K562 (cell line): ENCODE measurements at regions not wholly inside any gene's neighbourhood (a gene's known extent, or its start where the extent isn't known, plus 50 kb on each side); places are given as distances from the start of the nearest gene placed in this dataset.

Experiments used
- CBX2 ChIP-seq: fragments of 200-600 bp; sonication (generic); IDR thresholded peaks from one replicate; pipeline ENCODE4 v1.6.1; 2012; ENCODE audit warnings: mild to moderate bottlenecking, low read length, inconsistent platforms; ENCODE audit not compliant: insufficient read depth, poor library complexity, severe bottlenecking
- ETS1 ChIP-seq: conservative IDR thresholded peaks from 2 replicates; pipeline ENCODE4 v1.6.1; 2011; ENCODE audit warnings: low read depth, mild to moderate bottlenecking, low read length; ENCODE audit not compliant: control insufficient read depth
- FOXJ3 ChIP-seq: sonication (generic); formaldehyde crosslinking; IDR thresholded peaks from 2 replicates; pipeline ENCODE4 v1.4.0; 2020; ENCODE audit warnings: mild to moderate bottlenecking, missing genetic modification reagents
- HDAC8 ChIP-seq: fragments of 450-650 bp; IDR thresholded peaks from 2 replicates; pipeline ENCODE4 v1.6.1; 2016; ENCODE audit warnings: mild to moderate bottlenecking, missing genetic modification characterization, moderate library complexity, missing compliant biosample characterization
- HOXB6 ChIP-seq: fragments of 250-450 bp; sonication (Bioruptor Pico); IDR thresholded peaks from 2 replicates; pipeline ENCODE4 v1.5.1; 2022; ENCODE audit warnings: mild to moderate bottlenecking, borderline replicate concordance
- MLLT1 ChIP-seq, 2 experiments: fragments of 450-650 bp; IDR thresholded peaks; 2 replicates each; pipeline ENCODE4 v1.6.1; 2016
- MTA2 ChIP-seq: fragments of 450-650 bp; IDR thresholded peaks from 2 replicates; pipeline ENCODE4 v1.6.1; 2016; ENCODE audit warnings: low read depth
- NFE2L1 ChIP-seq: fragments of 450-650 bp; IDR thresholded peaks from 2 replicates; pipeline ENCODE4 v1.6.1; 2016; ENCODE audit warnings: missing genetic modification characterization, low read depth, mild to moderate bottlenecking, missing compliant biosample characterization, moderate library complexity, borderline replicate concordance
- PTTG1 ChIP-seq: fragments of 450-650 bp; IDR thresholded peaks from 2 replicates; pipeline ENCODE4 v1.6.1; 2016; ENCODE audit warnings: low read depth, mild to moderate bottlenecking, missing genetic modification characterization, missing compliant biosample characterization
- PYGO2 ChIP-seq: fragments of 450-650 bp; IDR thresholded peaks from 2 replicates; pipeline ENCODE4 v1.6.1; 2016; ENCODE audit warnings: mild to moderate bottlenecking, missing genetic modification characterization, moderate library complexity, missing compliant biosample characterization
- TCFL5 ChIP-seq: fragments of 250-450 bp; sonication (Bioruptor Pico); conservative IDR thresholded peaks from 2 replicates; pipeline ENCODE4 v1.6.1; 2021; ENCODE audit warnings: mild to moderate bottlenecking, moderate library complexity, matching md5 sums
- TGIF2 ChIP-seq: sonication (generic); formaldehyde crosslinking; IDR thresholded peaks from 2 replicates; pipeline ENCODE4 v1.8.1; 2022; ENCODE audit warnings: mild to moderate bottlenecking, missing genetic modification reagents, moderate library complexity
- ZNF639 ChIP-seq, 2 experiments: fragments of 200-800 bp in 1 of 2; sonication (Bioruptor generic) in 1 of 2; sonication (generic) in 1 of 2; formaldehyde crosslinking in 1 of 2; IDR thresholded peaks in 1 of 2; conservative IDR thresholded peaks in 1 of 2; 2 replicates each; pipeline versions ENCODE4 v1.5.0 to v1.6.1; 2016 to 2020; ENCODE audit warnings: missing compliant biosample characterization in 1 of 2, missing genetic modification characterization in 1 of 2, missing genetic modification reagents in 1 of 2

- TF ChIP-seq TCFL5 (CRISPR knock-in tag), result 0 out of 2 replicates have a peak, but pooled peaks have one; percentile 45
- TF ChIP-seq HDAC8 (tag), result 0 out of 2 replicates have a peak, but pooled peaks have one; percentile 64
- no peak for TF ChIP-seq TGIF2 (CRISPR knock-in tag)
- TF ChIP-seq HOXB6 (CRISPR knock-in tag), result no peak
- TF ChIP-seq FOXJ3 (CRISPR knock-in tag), result no peak
- TF ChIP-seq CBX2, result no peak
- peak; percentile 94 for TF ChIP-seq MTA2
- no peak for TF ChIP-seq NFE2L1 (tag)
- peak; percentile 5; the same call in 1 of the 2 replicates for TF ChIP-seq PTTG1 (tag)
- peak in 1 of 2 experiments; percentile 85; a peak in 2 of 4 replicates for TF ChIP-seq ZNF639 (CRISPR knock-in tag; conservative IDR thresholded peaks at IDR 0.05 in 1 of 2, IDR thresholded peaks at IDR 0.05 in 1 of 2)
- peak; percentile 87 for TF ChIP-seq PYGO2 (tag)
- peak; percentile 91 for TF ChIP-seq ETS1
- peak in 1 of 2 experiments; percentile 35; a peak in 1 of 4 replicates for TF ChIP-seq MLLT1 (IDR thresholded peaks at IDR 0.05)
These were observed 360.0 kb upstream of the PROK2 start (continued) for GRCh38 chr3:72144773-72145505.
